Prostate gland (tissue), 2 donors: ENCODE measurements at regions not wholly inside any gene's neighbourhood (a gene's known extent, or its start where the extent isn't known, plus 50 kb on each side); places are given as distances from the start of the nearest gene placed in this dataset.

Experiments
- POLR2AphosphoS5 ChIP-seq: sonication (generic); formaldehyde crosslinking; IDR thresholded peaks from one replicate; pipeline ENCODE4 v1.6.1; 2017; ENCODE audit warnings: antibody characterized with exemption
- TF ChIP-seq, protein P1 (sequence below), 4 experiments: fragments of 200-600 bp in 2 of 4; fragments of 450-650 bp in 2 of 4; sonication (generic) in 2 of 4; IDR thresholded peaks; 1 replicate in 3 of 4; 2 replicates in 1 of 4; pipeline ENCODE4 v1.5.1; 2016 to 2019; ENCODE audit warnings: antibody characterized with exemption in 4 of 4, mild to moderate bottlenecking in 2 of 4, moderate library complexity in 2 of 4

DNA sequence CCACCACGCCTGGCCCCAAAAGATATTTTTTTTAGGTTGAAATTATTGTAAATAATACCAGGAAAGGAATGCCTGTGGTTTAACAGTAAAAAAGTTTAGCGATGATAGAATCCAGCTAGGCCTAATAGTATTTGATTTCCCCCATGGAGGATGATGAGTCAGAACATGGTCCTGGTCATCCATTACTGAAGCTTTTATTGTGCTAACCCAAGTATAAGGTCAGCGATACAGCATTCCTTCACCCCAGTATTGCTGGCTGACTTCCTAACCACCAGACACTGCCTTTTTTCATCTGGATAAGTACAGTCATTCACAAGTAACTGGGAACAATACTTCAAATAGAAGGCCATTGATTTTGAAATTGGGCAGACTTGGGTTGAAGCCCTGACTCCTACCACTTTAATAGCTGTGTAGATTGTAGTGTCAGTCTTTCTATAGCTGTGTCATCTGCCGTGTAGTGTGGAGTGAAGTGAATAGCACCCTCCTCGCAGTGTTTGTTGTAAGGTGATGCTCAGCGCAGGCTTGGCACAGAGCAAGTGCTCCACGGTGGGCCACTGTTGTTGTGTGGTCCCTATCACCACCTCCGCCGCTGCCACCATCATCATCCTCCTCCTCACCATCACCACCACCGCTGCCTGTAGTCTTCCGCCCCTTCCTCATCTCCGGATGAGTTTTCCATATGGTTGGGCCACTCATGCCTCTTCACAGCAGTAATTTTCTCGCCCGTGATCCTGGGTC lies 436.0 kb upstream of the TPM1 start:
- TF ChIP-seq, protein P1, sequence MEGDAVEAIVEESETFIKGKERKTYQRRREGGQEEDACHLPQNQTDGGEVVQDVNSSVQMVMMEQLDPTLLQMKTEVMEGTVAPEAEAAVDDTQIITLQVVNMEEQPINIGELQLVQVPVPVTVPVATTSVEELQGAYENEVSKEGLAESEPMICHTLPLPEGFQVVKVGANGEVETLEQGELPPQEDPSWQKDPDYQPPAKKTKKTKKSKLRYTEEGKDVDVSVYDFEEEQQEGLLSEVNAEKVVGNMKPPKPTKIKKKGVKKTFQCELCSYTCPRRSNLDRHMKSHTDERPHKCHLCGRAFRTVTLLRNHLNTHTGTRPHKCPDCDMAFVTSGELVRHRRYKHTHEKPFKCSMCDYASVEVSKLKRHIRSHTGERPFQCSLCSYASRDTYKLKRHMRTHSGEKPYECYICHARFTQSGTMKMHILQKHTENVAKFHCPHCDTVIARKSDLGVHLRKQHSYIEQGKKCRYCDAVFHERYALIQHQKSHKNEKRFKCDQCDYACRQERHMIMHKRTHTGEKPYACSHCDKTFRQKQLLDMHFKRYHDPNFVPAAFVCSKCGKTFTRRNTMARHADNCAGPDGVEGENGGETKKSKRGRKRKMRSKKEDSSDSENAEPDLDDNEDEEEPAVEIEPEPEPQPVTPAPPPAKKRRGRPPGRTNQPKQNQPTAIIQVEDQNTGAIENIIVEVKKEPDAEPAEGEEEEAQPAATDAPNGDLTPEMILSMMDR (IDR thresholded peaks at IDR 0.05) = no peak
- no peak for TF ChIP-seq POLR2AphosphoS5
